HCEC 1CT (cell line): ENCODE measurements at regions not wholly inside any gene's neighbourhood (a gene's known extent, or its start where the extent isn't known, plus 50 kb on each side); places are given as distances from the start of the nearest gene placed in this dataset.

Experiments used
- DNase-seq: peaks from one replicate; pipeline ENCODE4 v3.0.0-alpha.2; 2017

GRCh38 chr6:169165561-169166300 is 87.9 kb downstream of the THBS2 start:
- no peak for DNase-seq

- no peak for DNase-seq
Measured at GRCh38 chr6:169164986-169165385, 88.7 kb downstream of the THBS2 start.

- no peak for DNase-seq
Measured at GRCh38 chr6:169164451-169164850, 89.2 kb downstream of the THBS2 start.

- no peak for DNase-seq
Measured at GRCh38 chr6:169163411-169163901, 90.2 kb downstream of the THBS2 start.

GRCh38 chr6:169162752-169163407 is 90.8 kb downstream of the THBS2 start:
- peak; percentile 91 for DNase-seq

- no peak for DNase-seq
Measured at GRCh38 chr6:169162249-169162648, 91.4 kb downstream of the THBS2 start.

GRCh38 chr6:169161572-169162167 is 92.0 kb downstream of the THBS2 start:
- no peak for DNase-seq

GRCh38 chr6:169160855-169161560 is 92.6 kb downstream of the THBS2 start:
- no peak for DNase-seq

GRCh38 chr6:169160091-169160854 is 93.4 kb downstream of the THBS2 start:
- DNase-seq = no peak

- no peak for DNase-seq
Measured at GRCh38 chr6:169159331-169159730, 94.3 kb downstream of the THBS2 start.

- DNase-seq = no peak
Measured at GRCh38 chr6:169158691-169159090, 95.0 kb downstream of the THBS2 start.

GRCh38 chr6:169158174-169158573 is 95.5 kb downstream of the THBS2 start:
- DNase-seq = no peak

- no peak for DNase-seq
Measured at GRCh38 chr6:169157197-169158148, 96.2 kb downstream of the THBS2 start.

GRCh38 chr6:169156793-169157147 is 96.9 kb downstream of the THBS2 start:
- no peak for DNase-seq

- peak; percentile 10 for DNase-seq
Measured at GRCh38 chr6:169156108-169156792, 97.4 kb downstream of the THBS2 start.

GRCh38 chr6:169155481-169155880 is 98.2 kb downstream of the THBS2 start:
- DNase-seq = no peak

GRCh38 chr6:169153401-169153800 is 100.2 kb downstream of the THBS2 start:
- no peak for DNase-seq

GRCh38 chr6:169146521-169146920 is 107.1 kb downstream of the THBS2 start:
- no peak for DNase-seq

GRCh38 chr6:169145991-169146501 is 107.6 kb downstream of the THBS2 start:
- DNase-seq = no peak

GRCh38 chr6:169145496-169145895 is 108.2 kb downstream of the THBS2 start:
- no peak for DNase-seq

GRCh38 chr6:169144356-169144755 is 109.3 kb downstream of the THBS2 start:
- no peak for DNase-seq
